Posterior vena cava (tissue), 2 donors: ENCODE measurements at regions not wholly inside any gene's neighbourhood (a gene's known extent, or its start where the extent isn't known, plus 50 kb on each side); places are given as distances from the start of the nearest gene placed in this dataset.

Experiments
- DNase-seq: peaks from one replicate; pipeline ENCODE4 v3.0.0-alpha.2; 2020; ENCODE audit warnings: low spot score
- intact Hi-C, 2 donors: fragments of 100-400 bp; cut with DNase I; formaldehyde crosslinking; loops; one replicate each; pipeline versions ENCODE4 v1.14.1 to v1.14.2; 2022 to 2023
- donor health status: DM: yes; HTN: yes; CAD: no.
- donor health status: DM: yes; HTN: yes; CAD: no.

DNA sequence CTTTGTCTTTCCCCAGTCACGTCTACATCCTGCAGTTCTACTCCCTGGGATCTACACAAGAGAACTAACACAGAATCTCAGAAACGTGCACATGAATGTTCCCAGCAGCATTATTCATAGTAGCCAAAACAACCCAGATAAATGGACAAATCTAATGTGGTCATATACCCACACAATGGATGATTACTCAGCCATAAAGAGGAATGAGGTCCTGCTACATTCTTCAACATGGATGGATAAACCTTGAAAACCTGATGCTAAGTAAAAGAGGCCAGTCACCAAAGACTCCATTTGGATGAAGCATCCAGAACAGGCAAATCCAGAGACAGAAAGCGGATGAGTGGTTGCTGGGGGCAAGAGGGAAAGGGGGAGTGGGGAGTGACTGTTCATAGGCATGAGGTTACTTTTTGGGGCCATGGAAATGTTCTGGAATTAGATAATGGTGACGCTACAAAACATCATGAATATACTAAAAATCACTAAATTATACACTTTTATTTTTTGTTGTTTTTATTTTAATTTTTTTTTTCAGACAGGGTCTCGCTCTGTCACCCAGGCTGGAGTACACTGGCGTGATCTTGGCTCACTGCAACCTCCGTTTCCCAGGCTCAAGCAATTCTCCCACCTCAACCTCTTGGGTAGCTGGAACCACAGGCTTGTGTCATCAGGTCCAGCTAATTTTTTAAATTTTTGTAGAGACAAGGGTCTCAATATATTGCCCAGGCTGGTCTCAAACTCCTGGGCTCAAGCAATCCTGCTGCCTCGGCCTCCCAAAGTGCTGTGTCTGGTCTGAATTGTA, 50.8 kb upstream of the DSN1 start:
- no peak for DNase-seq
- intact Hi-C loops = no loop called here

DNA sequence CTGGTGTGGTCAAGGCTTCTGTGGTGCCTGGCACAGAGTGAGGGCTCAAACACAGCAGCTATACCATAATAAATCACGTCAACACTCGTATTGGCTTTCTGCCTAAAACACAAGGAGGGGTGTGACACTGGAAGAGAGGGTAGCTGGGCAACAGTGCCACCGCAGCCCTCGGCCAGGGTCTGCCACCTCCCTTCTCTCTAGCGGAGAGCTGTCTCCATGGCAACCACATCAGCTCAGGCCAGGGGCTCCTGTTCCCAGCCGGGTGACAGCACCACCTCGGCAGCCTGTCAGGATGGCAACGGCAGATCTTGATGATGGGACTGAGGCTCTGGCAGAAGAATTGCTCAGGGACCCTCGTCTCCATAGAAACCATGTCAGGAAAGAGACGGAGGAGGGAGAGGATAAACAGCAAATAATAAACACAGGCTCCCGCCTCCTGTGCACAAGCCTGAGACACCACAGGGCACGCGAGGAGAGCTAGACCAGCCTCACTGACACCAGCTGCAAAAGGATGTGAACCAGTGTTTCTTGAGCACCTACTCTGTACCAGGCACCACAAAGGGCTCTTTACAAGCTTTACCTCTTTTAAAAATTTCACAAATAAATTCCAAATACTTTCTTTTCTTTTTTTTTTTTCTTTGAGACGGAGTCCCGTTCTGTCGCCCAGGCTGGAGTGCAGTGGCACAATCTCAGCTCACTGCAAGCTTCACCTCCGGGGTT, 50.4 kb upstream of the TLDC2 start:
- intact Hi-C loops = loop anchor here in 1 of 2 donors (5.0 kb wide), 1 partner anchor 37 kb away; a partner anchor contains a TSS
- no peak for DNase-seq
